ENCODE measurements at regions not wholly inside any gene's neighbourhood (a gene's known extent, or its start where the extent isn't known, plus 50 kb on each side); places are given as distances from the start of the nearest gene placed in this dataset.
A peak's percentile ranks its signal among the peaks of the same experiment; 100 is the strongest.

DNA sequence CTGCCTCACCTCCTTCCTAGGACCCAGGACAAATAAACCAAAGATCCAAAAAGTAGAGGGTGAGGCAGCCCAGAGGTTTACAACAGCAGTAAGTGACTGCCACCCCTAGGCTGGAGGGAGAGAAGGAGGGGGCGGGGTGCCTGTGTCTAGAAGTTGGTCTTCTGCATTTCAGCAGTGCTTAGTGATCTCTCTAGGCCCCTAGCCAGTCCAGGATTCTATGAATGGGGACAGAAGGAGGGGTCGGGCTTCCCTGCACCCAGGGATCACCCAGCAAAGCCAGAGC is 62.8 kb upstream of the KDM7A start:
- H3F3A ChIP-seq (ENCODE audit: insufficient read depth, low read length), result no peaks in the 10 kb centered on the region
- no peaks in the 10 kb centered on the region for H3K4me1 ChIP-seq (ENCODE audit: insufficient read depth, low read length, severe bottlenecking)
- no peak overlapping the region for H3K9ac ChIP-seq (ENCODE audit: low read length)
- no peaks in the 10 kb centered on the region for H3K36me3 ChIP-seq (ENCODE audit: insufficient read depth, low read length)
- peaks cover 2% of the 10 kb centered on the region; the same call in 1 of the 2 replicates for H3K27me3 ChIP-seq (ENCODE audit: insufficient read depth, low read length)
- no peak overlapping the region for H3K4me2 ChIP-seq (ENCODE audit: low read length)
- no peaks in the 10 kb centered on the region for H3K9me2 ChIP-seq (ENCODE audit: low read depth, low read length)
- H3K27ac ChIP-seq (ENCODE audit: low read depth, low read length, poor library complexity, severe bottlenecking), result no peak overlapping the region
- TF ChIP-seq EZH2 (IDR thresholded peaks at IDR 0.05; ENCODE audit: borderline replicate concordance, low read length), result no peak
- TF ChIP-seq, protein P1, sequence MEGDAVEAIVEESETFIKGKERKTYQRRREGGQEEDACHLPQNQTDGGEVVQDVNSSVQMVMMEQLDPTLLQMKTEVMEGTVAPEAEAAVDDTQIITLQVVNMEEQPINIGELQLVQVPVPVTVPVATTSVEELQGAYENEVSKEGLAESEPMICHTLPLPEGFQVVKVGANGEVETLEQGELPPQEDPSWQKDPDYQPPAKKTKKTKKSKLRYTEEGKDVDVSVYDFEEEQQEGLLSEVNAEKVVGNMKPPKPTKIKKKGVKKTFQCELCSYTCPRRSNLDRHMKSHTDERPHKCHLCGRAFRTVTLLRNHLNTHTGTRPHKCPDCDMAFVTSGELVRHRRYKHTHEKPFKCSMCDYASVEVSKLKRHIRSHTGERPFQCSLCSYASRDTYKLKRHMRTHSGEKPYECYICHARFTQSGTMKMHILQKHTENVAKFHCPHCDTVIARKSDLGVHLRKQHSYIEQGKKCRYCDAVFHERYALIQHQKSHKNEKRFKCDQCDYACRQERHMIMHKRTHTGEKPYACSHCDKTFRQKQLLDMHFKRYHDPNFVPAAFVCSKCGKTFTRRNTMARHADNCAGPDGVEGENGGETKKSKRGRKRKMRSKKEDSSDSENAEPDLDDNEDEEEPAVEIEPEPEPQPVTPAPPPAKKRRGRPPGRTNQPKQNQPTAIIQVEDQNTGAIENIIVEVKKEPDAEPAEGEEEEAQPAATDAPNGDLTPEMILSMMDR (IDR thresholded peaks at IDR 0.05; ENCODE audit: low read length), result peak; percentile 12; the same call in 1 of the 2 replicates
- no peaks in the 10 kb centered on the region for H3K9me3 ChIP-seq (ENCODE audit: low read length)
- H3K79me2 ChIP-seq (ENCODE audit: insufficient read depth, low read length), result no peaks in the 10 kb centered on the region
- no peak overlapping the region for H3K4me3 ChIP-seq (ENCODE audit: low read depth, low read length, poor library complexity, severe bottlenecking)
- no peak overlapping the region for H2AFZ ChIP-seq (ENCODE audit: low read length)
- no peaks in the 10 kb centered on the region for H4K20me1 ChIP-seq (ENCODE audit: insufficient read depth, low read length)

DNA sequence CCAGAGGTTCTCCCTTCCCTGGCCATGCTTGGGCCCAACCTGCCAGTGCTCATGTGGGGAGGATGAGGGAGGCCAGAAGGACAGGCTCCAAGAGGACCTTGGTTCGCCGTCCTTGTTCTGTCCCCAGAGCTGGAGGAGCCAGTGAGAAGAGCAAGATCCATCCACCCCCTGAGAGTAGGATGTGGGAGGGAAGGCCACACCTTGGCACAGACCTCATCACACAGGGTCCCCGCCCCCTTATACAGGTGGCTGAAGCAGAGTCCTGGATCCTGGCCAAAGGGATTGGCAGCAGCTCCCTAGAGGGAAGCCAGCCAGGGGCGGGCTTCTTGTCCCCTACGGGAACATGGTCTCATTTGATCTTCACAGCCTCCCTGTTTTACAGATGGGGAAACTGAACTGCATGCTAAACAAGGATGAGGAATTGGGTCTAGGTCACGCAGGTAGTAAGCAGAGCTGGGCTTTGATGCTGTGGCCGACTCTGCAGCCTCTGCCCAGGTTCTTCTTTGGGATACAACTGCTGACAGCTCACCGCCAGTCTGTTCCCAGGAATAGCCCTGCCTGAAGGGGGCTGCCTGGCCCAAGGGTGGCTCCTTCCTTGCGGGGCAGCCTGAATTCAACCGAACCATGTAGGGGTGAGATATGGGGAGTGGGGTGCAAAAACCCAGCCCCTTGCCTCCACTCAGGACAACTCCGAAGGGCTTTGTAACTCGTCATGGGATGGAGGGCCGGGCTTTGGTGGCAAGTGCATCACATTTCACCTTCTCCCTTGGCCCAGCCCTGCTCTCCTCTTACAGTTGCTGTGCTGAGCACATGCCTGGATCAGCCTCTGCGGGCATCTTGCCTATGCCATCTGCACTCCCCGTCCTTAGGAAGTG is 62.2 kb upstream of the KDM7A start:
- no peaks in the 10 kb centered on the region for H3K79me2 ChIP-seq (ENCODE audit: insufficient read depth, low read length)
- no peak overlapping the region for H2AFZ ChIP-seq (ENCODE audit: low read length)
- no peak overlapping the region for H3K4me3 ChIP-seq (ENCODE audit: low read depth, low read length, poor library complexity, severe bottlenecking)
- H3K4me1 ChIP-seq (ENCODE audit: insufficient read depth, low read length, severe bottlenecking), result no peaks in the 10 kb centered on the region
- no peaks in the 10 kb centered on the region for H3F3A ChIP-seq (ENCODE audit: insufficient read depth, low read length)
- TF ChIP-seq, protein P1 (IDR thresholded peaks at IDR 0.05; ENCODE audit: low read length), result no peak
- H3K9ac ChIP-seq (ENCODE audit: low read length), result no peak overlapping the region
- H3K4me2 ChIP-seq (ENCODE audit: low read length), result no peak overlapping the region
- no peaks in the 10 kb centered on the region for H3K9me3 ChIP-seq (ENCODE audit: low read length)
- H3K27ac ChIP-seq (ENCODE audit: low read depth, low read length, poor library complexity, severe bottlenecking), result no peak overlapping the region
- no peaks in the 10 kb centered on the region for H3K9me2 ChIP-seq (ENCODE audit: low read depth, low read length)
- no peaks in the 10 kb centered on the region for H4K20me1 ChIP-seq (ENCODE audit: insufficient read depth, low read length)
- H3K36me3 ChIP-seq (ENCODE audit: insufficient read depth, low read length), result no peaks in the 10 kb centered on the region
- peaks cover 2% of the 10 kb centered on the region; the same call in 1 of the 2 replicates for H3K27me3 ChIP-seq (ENCODE audit: insufficient read depth, low read length)

DNA sequence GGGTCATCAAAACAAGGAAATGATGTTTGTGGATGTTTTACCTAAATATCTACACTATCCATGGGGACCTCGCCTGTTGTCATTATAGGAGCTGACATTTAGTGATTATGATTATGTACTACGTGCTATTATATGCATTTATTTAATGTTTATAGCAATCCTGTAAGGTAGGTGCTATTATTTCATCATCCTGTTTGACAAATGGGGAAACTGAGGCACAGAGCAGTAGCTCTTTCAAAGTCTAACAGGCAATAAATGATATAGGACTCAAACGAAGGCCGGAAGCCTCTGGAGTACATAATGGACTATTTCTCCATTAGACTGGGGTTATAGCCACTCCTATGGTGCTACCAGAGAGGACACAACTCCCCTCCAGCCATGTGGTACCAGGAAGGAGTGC is 60.6 kb upstream of the KDM7A start:
- Histone ChIP-seq H3K9me2 (ENCODE audit: low read depth, low read length) (no peaks in the 10 kb centered on the region), H3K9me3 (ENCODE audit: low read length) (no peaks in the 10 kb centered on the region), H3K27ac (ENCODE audit: low read depth, low read length, poor library complexity, severe bottlenecking) (no peak overlapping the region), H3K27me3 (ENCODE audit: insufficient read depth, low read length) (peaks cover 2% of the 10 kb centered on the region; the same call in 1 of the 2 replicates), H3K4me3 (ENCODE audit: low read depth, low read length, poor library complexity, severe bottlenecking) (no peak overlapping the region), H3K9ac (ENCODE audit: low read length) (no peak overlapping the region), H3K4me2 (ENCODE audit: low read length) (no peak overlapping the region), H3K36me3 (ENCODE audit: insufficient read depth, low read length) (no peaks in the 10 kb centered on the region), H3F3A (ENCODE audit: insufficient read depth, low read length) (no peaks in the 10 kb centered on the region), H3K79me2 (ENCODE audit: insufficient read depth, low read length) (no peaks in the 10 kb centered on the region), H4K20me1 (ENCODE audit: insufficient read depth, low read length) (no peaks in the 10 kb centered on the region), H2AFZ (ENCODE audit: low read length) (no peak overlapping the region), H3K4me1 (ENCODE audit: insufficient read depth, low read length, severe bottlenecking) (no peaks in the 10 kb centered on the region)
- no peak for TF ChIP-seq EZH2 (IDR thresholded peaks at IDR 0.05; ENCODE audit: borderline replicate concordance, low read length)
- TF ChIP-seq, protein P1 (IDR thresholded peaks at IDR 0.05; ENCODE audit: low read length), result no peak
